OCI-LY1 (cell line): ENCODE measurements at regions not wholly inside any gene's neighbourhood (a gene's known extent, or its start where the extent isn't known, plus 50 kb on each side); places are given as distances from the start of the nearest gene placed in this dataset.

Experiments
- H2AFZ ChIP-seq: fragments of 200-600 bp; sonication (generic), shearing (Covaris generic); 2 replicates; pipeline ENCODE4 v1.6.0; 2014; ENCODE audit warnings: antibody characterized with exemption, mild to moderate bottlenecking, low read length
- H3F3A ChIP-seq: fragments of 200-600 bp; sonication (generic), shearing (Covaris generic); 2 replicates; pipeline ENCODE4 v1.6.0; 2014; ENCODE audit warnings: mild to moderate bottlenecking, antibody characterized with exemption, low read length, moderate library complexity; ENCODE audit not compliant: insufficient read depth
- H3K27ac ChIP-seq: fragments of 200-600 bp; sonication (generic); 2 replicates; pipeline ENCODE4 v1.5.1; 2014; ENCODE audit warnings: low read length, mixed run types, mild to moderate bottlenecking, low read depth; ENCODE audit not compliant: poor library complexity, severe bottlenecking
- H3K27me3 ChIP-seq: fragments of 200-600 bp; sonication (generic); 2 replicates; pipeline ENCODE4 v1.6.0; 2014; ENCODE audit warnings: antibody characterized with exemption, mild to moderate bottlenecking, low read length, moderate library complexity; ENCODE audit not compliant: insufficient read depth
- H3K36me3 ChIP-seq: fragments of 200-600 bp; sonication (generic); 2 replicates; pipeline ENCODE4 v1.6.1; 2014; ENCODE audit warnings: mild to moderate bottlenecking, antibody characterized with exemption, low read length, moderate library complexity, mixed read lengths; ENCODE audit not compliant: insufficient read depth
- H3K4me1 ChIP-seq: fragments of 200-600 bp; sonication (generic); 2 replicates; pipeline ENCODE4 v1.5.1; 2014; ENCODE audit warnings: mild to moderate bottlenecking, low read length, moderate library complexity; ENCODE audit not compliant: insufficient read depth, severe bottlenecking
- H3K4me2 ChIP-seq: fragments of 200-600 bp; sonication (generic), shearing (Covaris generic); 2 replicates; pipeline ENCODE4 v1.6.1; 2014; ENCODE audit warnings: low read length
- H3K4me3 ChIP-seq: fragments of 200-600 bp; sonication (generic); 2 replicates; pipeline ENCODE4 v1.5.1; 2014; ENCODE audit warnings: low read length, low read depth, mild to moderate bottlenecking, mixed read lengths; ENCODE audit not compliant: poor library complexity, severe bottlenecking
- H3K79me2 ChIP-seq: fragments of 200-600 bp; shearing (Covaris generic); 2 replicates; pipeline ENCODE4 v1.6.1; 2016; ENCODE audit warnings: mixed run types, low read length, mixed read lengths; ENCODE audit not compliant: insufficient read depth
- H3K9ac ChIP-seq: fragments of 200-600 bp; sonication (generic), shearing (Covaris generic); 2 replicates; pipeline ENCODE4 v1.6.1; 2014; ENCODE audit warnings: mild to moderate bottlenecking, low read length, mixed read lengths
- H3K9me2 ChIP-seq: fragments of 200-600 bp; sonication (generic), shearing (Covaris generic); 2 replicates; pipeline ENCODE4 v1.6.1; 2014; ENCODE audit warnings: low read depth, mild to moderate bottlenecking, low read length, mixed read lengths
- H3K9me3 ChIP-seq: fragments of 200-600 bp; shearing (Covaris generic); 2 replicates; pipeline ENCODE4 v1.6.1; 2014; ENCODE audit warnings: low read length, mixed read lengths
- H4K20me1 ChIP-seq: fragments of 200-600 bp; sonication (generic), shearing (Covaris generic); 2 replicates; pipeline ENCODE4 v1.6.0; 2016; ENCODE audit warnings: mild to moderate bottlenecking, low read length; ENCODE audit not compliant: insufficient read depth
- EZH2 ChIP-seq: fragments of 200-600 bp; sonication (generic), shearing (Covaris generic); IDR thresholded peaks from 2 replicates; pipeline ENCODE4 v1.8.0; 2017; ENCODE audit warnings: borderline replicate concordance, mixed run types, mild to moderate bottlenecking, antibody characterized with exemption, low read length, moderate library complexity, mixed read lengths
- TF ChIP-seq, protein P1 (sequence below): fragments of 200-600 bp; sonication (generic), shearing (Covaris generic); IDR thresholded peaks from 2 replicates; pipeline ENCODE4 v1.5.1; 2017; ENCODE audit warnings: mild to moderate bottlenecking, antibody characterized with exemption, low read length, moderate library complexity, mixed read lengths

DNA sequence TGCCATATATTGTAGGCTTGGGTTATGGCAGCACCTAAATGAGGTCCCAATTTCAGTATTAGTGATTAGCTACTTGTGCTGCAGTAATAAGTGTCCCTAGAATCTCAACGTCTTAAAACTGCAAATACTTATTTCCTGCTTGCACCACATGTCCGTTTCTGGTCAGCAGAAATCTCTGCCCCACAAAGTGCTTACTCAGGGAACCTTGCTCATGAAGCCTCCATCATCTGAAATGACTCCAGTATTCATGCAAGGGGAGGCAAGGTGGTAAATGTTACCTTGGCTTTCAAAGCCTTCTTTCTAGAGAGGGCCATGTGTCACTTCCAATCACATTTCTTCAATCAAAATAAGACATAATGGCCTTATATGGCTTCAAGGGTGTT, 274.2 kb upstream of the KAZN start:
- H3K27me3 ChIP-seq = no peaks in the 10 kb centered on the region
- no peaks in the 10 kb centered on the region for H3K79me2 ChIP-seq
- H3F3A ChIP-seq = no peaks in the 10 kb centered on the region
- no peak overlapping the region for H3K27ac ChIP-seq
- TF ChIP-seq, protein P1, sequence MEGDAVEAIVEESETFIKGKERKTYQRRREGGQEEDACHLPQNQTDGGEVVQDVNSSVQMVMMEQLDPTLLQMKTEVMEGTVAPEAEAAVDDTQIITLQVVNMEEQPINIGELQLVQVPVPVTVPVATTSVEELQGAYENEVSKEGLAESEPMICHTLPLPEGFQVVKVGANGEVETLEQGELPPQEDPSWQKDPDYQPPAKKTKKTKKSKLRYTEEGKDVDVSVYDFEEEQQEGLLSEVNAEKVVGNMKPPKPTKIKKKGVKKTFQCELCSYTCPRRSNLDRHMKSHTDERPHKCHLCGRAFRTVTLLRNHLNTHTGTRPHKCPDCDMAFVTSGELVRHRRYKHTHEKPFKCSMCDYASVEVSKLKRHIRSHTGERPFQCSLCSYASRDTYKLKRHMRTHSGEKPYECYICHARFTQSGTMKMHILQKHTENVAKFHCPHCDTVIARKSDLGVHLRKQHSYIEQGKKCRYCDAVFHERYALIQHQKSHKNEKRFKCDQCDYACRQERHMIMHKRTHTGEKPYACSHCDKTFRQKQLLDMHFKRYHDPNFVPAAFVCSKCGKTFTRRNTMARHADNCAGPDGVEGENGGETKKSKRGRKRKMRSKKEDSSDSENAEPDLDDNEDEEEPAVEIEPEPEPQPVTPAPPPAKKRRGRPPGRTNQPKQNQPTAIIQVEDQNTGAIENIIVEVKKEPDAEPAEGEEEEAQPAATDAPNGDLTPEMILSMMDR = no peak
- TF ChIP-seq EZH2 = no peak
- H3K9me2 ChIP-seq = no peaks in the 10 kb centered on the region
- no peaks in the 10 kb centered on the region for H3K36me3 ChIP-seq
- no peaks in the 10 kb centered on the region for H3K4me1 ChIP-seq
- no peak overlapping the region for H2AFZ ChIP-seq
- H3K4me2 ChIP-seq = no peak overlapping the region
- no peaks in the 10 kb centered on the region for H4K20me1 ChIP-seq
- H3K9ac ChIP-seq = no peak overlapping the region
- H3K9me3 ChIP-seq = no peaks in the 10 kb centered on the region
- H3K4me3 ChIP-seq = no peak overlapping the region

DNA sequence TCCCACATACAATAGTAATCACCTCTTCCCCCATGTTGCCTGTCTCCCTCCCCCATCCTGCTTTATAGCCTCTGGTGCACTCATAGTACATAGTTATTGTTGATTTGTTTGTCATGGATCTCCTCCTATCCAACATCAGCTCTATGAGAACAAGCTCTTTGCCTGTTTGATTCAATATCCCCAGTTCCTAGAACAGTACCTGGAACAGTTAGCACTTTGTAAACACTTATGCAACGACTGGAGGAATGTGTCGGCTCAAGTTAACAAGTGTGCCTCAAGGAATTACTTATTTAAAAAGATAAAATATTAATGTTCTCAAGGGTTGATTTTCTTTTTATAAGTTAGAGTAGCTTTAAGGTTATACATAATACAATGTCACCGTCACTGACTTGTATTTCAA, 271.6 kb upstream of the KAZN start:
- no peak overlapping the region for H2AFZ ChIP-seq
- H3K9me3 ChIP-seq = no peaks in the 10 kb centered on the region
- H3K27ac ChIP-seq = no peak overlapping the region
- no peak overlapping the region for H3K9ac ChIP-seq
- TF ChIP-seq, protein P1 = no peak
- TF ChIP-seq EZH2 = no peak
- no peaks in the 10 kb centered on the region for H4K20me1 ChIP-seq
- H3K9me2 ChIP-seq = no peaks in the 10 kb centered on the region
- no peaks in the 10 kb centered on the region for H3K36me3 ChIP-seq
- H3K4me3 ChIP-seq = no peak overlapping the region
- H3K4me1 ChIP-seq = no peaks in the 10 kb centered on the region
- H3F3A ChIP-seq = no peaks in the 10 kb centered on the region
- H3K27me3 ChIP-seq = no peaks in the 10 kb centered on the region
- H3K4me2 ChIP-seq = no peak overlapping the region
- H3K79me2 ChIP-seq = no peaks in the 10 kb centered on the region

DNA sequence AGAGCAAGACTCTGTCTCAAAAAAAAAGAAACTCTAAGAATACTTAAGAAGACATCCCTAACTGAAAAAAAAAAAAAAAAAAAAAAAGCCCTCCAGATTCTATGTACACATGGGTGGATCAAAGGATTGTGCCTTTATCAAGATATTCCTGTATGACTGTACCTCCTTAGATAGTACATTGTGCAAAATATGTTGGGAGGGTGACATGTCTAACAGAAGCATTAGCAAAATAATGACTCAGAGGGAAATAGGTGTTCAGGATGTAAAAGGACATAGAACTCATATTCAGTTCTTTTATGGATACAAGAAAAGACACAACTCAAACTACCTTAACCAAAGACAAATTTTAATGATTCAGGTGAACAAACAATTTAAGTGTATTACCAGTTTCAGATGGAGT, 269.8 kb upstream of the KAZN start:
- no peak overlapping the region for H2AFZ ChIP-seq

More for the DNA sequence above, 269.8 kb upstream of the KAZN start:
- no peak for TF ChIP-seq EZH2
- TF ChIP-seq, protein P1 = no peak
- H3K79me2 ChIP-seq = no peaks in the 10 kb centered on the region
- H3K4me1 ChIP-seq = no peaks in the 10 kb centered on the region
- H3F3A ChIP-seq = no peaks in the 10 kb centered on the region
- no peaks in the 10 kb centered on the region for H4K20me1 ChIP-seq
- no peaks in the 10 kb centered on the region for H3K36me3 ChIP-seq
- H3K9ac ChIP-seq = no peak overlapping the region
- no peaks in the 10 kb centered on the region for H3K9me2 ChIP-seq
- H3K4me2 ChIP-seq = no peak overlapping the region
- H3K27me3 ChIP-seq = no peaks in the 10 kb centered on the region
- H3K9me3 ChIP-seq = no peaks in the 10 kb centered on the region
- H3K27ac ChIP-seq = no peak overlapping the region
- no peak overlapping the region for H3K4me3 ChIP-seq
